OCI-LY1 (cell line): ENCODE measurements at regions not wholly inside any gene's neighbourhood (a gene's known extent, or its start where the extent isn't known, plus 50 kb on each side); places are given as distances from the start of the nearest gene placed in this dataset.

Experiments
- EZH2 ChIP-seq: fragments of 200-600 bp; sonication (generic), shearing (Covaris generic); IDR thresholded peaks from 2 replicates; pipeline ENCODE4 v1.8.0; 2017; ENCODE audit warnings: borderline replicate concordance, mixed run types, mild to moderate bottlenecking, antibody characterized with exemption, low read length, moderate library complexity, mixed read lengths
- TF ChIP-seq, protein P1 (sequence below): fragments of 200-600 bp; sonication (generic), shearing (Covaris generic); IDR thresholded peaks from 2 replicates; pipeline ENCODE4 v1.5.1; 2017; ENCODE audit warnings: mild to moderate bottlenecking, antibody characterized with exemption, low read length, moderate library complexity, mixed read lengths

- TF ChIP-seq, protein P1, sequence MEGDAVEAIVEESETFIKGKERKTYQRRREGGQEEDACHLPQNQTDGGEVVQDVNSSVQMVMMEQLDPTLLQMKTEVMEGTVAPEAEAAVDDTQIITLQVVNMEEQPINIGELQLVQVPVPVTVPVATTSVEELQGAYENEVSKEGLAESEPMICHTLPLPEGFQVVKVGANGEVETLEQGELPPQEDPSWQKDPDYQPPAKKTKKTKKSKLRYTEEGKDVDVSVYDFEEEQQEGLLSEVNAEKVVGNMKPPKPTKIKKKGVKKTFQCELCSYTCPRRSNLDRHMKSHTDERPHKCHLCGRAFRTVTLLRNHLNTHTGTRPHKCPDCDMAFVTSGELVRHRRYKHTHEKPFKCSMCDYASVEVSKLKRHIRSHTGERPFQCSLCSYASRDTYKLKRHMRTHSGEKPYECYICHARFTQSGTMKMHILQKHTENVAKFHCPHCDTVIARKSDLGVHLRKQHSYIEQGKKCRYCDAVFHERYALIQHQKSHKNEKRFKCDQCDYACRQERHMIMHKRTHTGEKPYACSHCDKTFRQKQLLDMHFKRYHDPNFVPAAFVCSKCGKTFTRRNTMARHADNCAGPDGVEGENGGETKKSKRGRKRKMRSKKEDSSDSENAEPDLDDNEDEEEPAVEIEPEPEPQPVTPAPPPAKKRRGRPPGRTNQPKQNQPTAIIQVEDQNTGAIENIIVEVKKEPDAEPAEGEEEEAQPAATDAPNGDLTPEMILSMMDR, result no peak
- no peak for TF ChIP-seq EZH2
Measured at GRCh38 chr5:117801583-117801982, 1186.8 kb downstream of the DTWD2 start.
